Neural cell (in vitro differentiated cells): ENCODE measurements at regions not wholly inside any gene's neighbourhood (a gene's known extent, or its start where the extent isn't known, plus 50 kb on each side); places are given as distances from the start of the nearest gene placed in this dataset.

Source experiments
- H2AFZ ChIP-seq: fragments of 200-600, 300-800 bp; sonication (generic), shearing (Covaris generic); 2 replicates; pipeline ENCODE4 v1.6.0; 2014; ENCODE audit warnings: low read depth, mild to moderate bottlenecking, antibody characterized with exemption, low read length, moderate library complexity
- H3F3A ChIP-seq: fragments of 200-600 bp; shearing (Covaris generic); 2 replicates; pipeline ENCODE4 v1.6.1; 2016; ENCODE audit warnings: mild to moderate bottlenecking, moderate library complexity, mixed read lengths, antibody characterized with exemption, low read length; ENCODE audit not compliant: insufficient read depth, poor library complexity, severe bottlenecking
- H3K27ac ChIP-seq: fragments of 200-600, 300-800 bp; sonication (generic), shearing (Covaris generic); 2 replicates; pipeline ENCODE4 v1.5.1; 2014; ENCODE audit warnings: mild to moderate bottlenecking, low read length, moderate library complexity
- H3K27me3 ChIP-seq: fragments of 300-800, 200-600 bp; sonication (generic), shearing (Covaris generic); 2 replicates; pipeline ENCODE4 v1.6.0; 2014; ENCODE audit warnings: mild to moderate bottlenecking, low read depth, low read length, moderate library complexity; ENCODE audit not compliant: insufficient read depth
- H3K36me3 ChIP-seq: fragments of 300-800, 200-600 bp; sonication (generic), shearing (Covaris generic); 2 replicates; pipeline ENCODE4 v1.5.1; 2014; ENCODE audit warnings: mild to moderate bottlenecking, antibody characterized with exemption, low read length, moderate library complexity; ENCODE audit not compliant: insufficient read depth
- H3K4me2 ChIP-seq: fragments of 300-800, 200-600 bp; sonication (generic), shearing (Covaris generic); 2 replicates; pipeline ENCODE4 v1.6.0; 2014; ENCODE audit warnings: mild to moderate bottlenecking, low read length
- H3K4me3 ChIP-seq: fragments of 300-800, 200-600 bp; sonication (generic), shearing (Covaris generic); 2 replicates; pipeline ENCODE4 v1.5.1; 2014; ENCODE audit warnings: mild to moderate bottlenecking, low read length, moderate library complexity
- H3K79me2 ChIP-seq: fragments of 200-600 bp; shearing (Covaris generic); replicated peaks from 2 replicates; pipeline ENCODE4 v1.6.0; 2014; ENCODE audit warnings: mild to moderate bottlenecking, low read length, moderate library complexity; ENCODE audit not compliant: insufficient read depth
- H3K9ac ChIP-seq: fragments of 300-800, 200-600 bp; sonication (generic), shearing (Covaris generic); 2 replicates; pipeline ENCODE4 v1.6.1; 2016; ENCODE audit warnings: mild to moderate bottlenecking, low read length, mixed read lengths
- H3K9me2 ChIP-seq: fragments of 200-600 bp; shearing (Covaris generic); 2 replicates; pipeline ENCODE4 v1.6.1; 2016; ENCODE audit warnings: mild to moderate bottlenecking, low read length, mixed read lengths; ENCODE audit not compliant: insufficient read depth
- H3K9me3 ChIP-seq: fragments of 200-600, 300-800 bp; sonication (generic), shearing (Covaris generic); 2 replicates; pipeline ENCODE4 v1.6.1; 2016; ENCODE audit warnings: mild to moderate bottlenecking, mixed run types, low read length, moderate library complexity, mixed read lengths
- H4K20me1 ChIP-seq: fragments of 200-600 bp; shearing (Covaris generic); 2 replicates; pipeline ENCODE4 v1.6.1; 2016; ENCODE audit warnings: mild to moderate bottlenecking, mixed run types; ENCODE audit not compliant: insufficient read depth
- CTCF ChIP-seq: fragments of 450-650 bp; IDR thresholded peaks from 2 replicates; pipeline ENCODE4 v1.5.1; 2014; ENCODE audit warnings: antibody characterized with exemption, mild to moderate bottlenecking, moderate library complexity; ENCODE audit not compliant: poor library complexity, severe bottlenecking
- EP300 ChIP-seq: fragments of 450-650 bp; conservative IDR thresholded peaks from 2 replicates; pipeline ENCODE4 v1.6.1; 2014; ENCODE audit warnings: antibody characterized with exemption, mild to moderate bottlenecking, moderate library complexity; ENCODE audit not compliant: poor library complexity, severe bottlenecking
- EZH2 ChIP-seq: fragments of 200-600, 300-800 bp; shearing (Covaris generic), sonication (generic); IDR thresholded peaks from 2 replicates; pipeline ENCODE4 v1.6.1; 2014; ENCODE audit warnings: antibody characterized with exemption, low read length, borderline replicate concordance, mild to moderate bottlenecking; ENCODE audit not compliant: insufficient read depth, poor library complexity, severe bottlenecking
- MXI1 ChIP-seq: fragments of 450-650 bp; conservative IDR thresholded peaks from 2 replicates; pipeline ENCODE4 v1.6.1; 2014; ENCODE audit warnings: antibody characterized with exemption, mild to moderate bottlenecking; ENCODE audit not compliant: poor library complexity, severe bottlenecking
- POLR2AphosphoS5 ChIP-seq: IDR thresholded peaks from 2 replicates; pipeline ENCODE4 v1.6.1; 2012
- RAD21 ChIP-seq: fragments of 450-650 bp; conservative IDR thresholded peaks from 2 replicates; pipeline ENCODE4 v1.6.1; 2014; ENCODE audit warnings: antibody characterized with exemption, mild to moderate bottlenecking, moderate library complexity
- REST ChIP-seq: IDR thresholded peaks from 2 replicates; pipeline ENCODE4 v1.6.1; 2012; ENCODE audit warnings: borderline replicate concordance
- SMC3 ChIP-seq: fragments of 450-650 bp; conservative IDR thresholded peaks from 2 replicates; pipeline ENCODE4 v1.6.1; 2014; ENCODE audit warnings: antibody characterized with exemption, mild to moderate bottlenecking, moderate library complexity; ENCODE audit not compliant: poor library complexity
- TAF1 ChIP-seq: IDR thresholded peaks from 2 replicates; pipeline ENCODE4 v1.6.1; 2012; ENCODE audit warnings: low read depth

GRCh38 chr11:25658916-25659315 is 673.0 kb upstream of the ANO3 start:
- Histone ChIP-seq H3K4me3 (no peak overlapping the region), H3K27me3 (no peaks in the 10 kb centered on the region), H3K9me2 (no peaks in the 10 kb centered on the region), H3K27ac (no peak overlapping the region), H3K36me3 (no peaks in the 10 kb centered on the region), H4K20me1 (no peaks in the 10 kb centered on the region), H3K9ac (no peak overlapping the region), H3K79me2 (no peaks in the 10 kb centered on the region), H2AFZ (no peak overlapping the region), H3K4me2 (no peak overlapping the region), H3K9me3 (no peaks in the 10 kb centered on the region), H3F3A (no peaks in the 10 kb centered on the region)
- no peak for TF ChIP-seq SMC3
- no peak for TF ChIP-seq CTCF
- TF ChIP-seq REST: no peak
- no peak for TF ChIP-seq EP300
- TF ChIP-seq MXI1: no peak
- no peak for TF ChIP-seq EZH2
- TF ChIP-seq RAD21: no peak
- no peak for TF ChIP-seq POLR2AphosphoS5
- no peak for TF ChIP-seq TAF1

GRCh38 chr11:25659706-25660105 is 672.2 kb upstream of the ANO3 start:
- Histone ChIP-seq H3F3A (no peaks in the 10 kb centered on the region), H4K20me1 (no peaks in the 10 kb centered on the region), H3K27ac (no peak overlapping the region), H3K79me2 (no peaks in the 10 kb centered on the region), H3K9ac (no peak overlapping the region), H3K27me3 (no peaks in the 10 kb centered on the region), H3K4me3 (no peak overlapping the region), H3K9me2 (no peaks in the 10 kb centered on the region), H3K4me2 (no peak overlapping the region), H2AFZ (no peak overlapping the region), H3K9me3 (no peaks in the 10 kb centered on the region), H3K36me3 (no peaks in the 10 kb centered on the region)
- no peak for TF ChIP-seq EZH2
- no peak for TF ChIP-seq SMC3
- no peak for TF ChIP-seq EP300
- TF ChIP-seq RAD21: no peak
- TF ChIP-seq POLR2AphosphoS5: no peak
- TF ChIP-seq CTCF: no peak
- no peak for TF ChIP-seq REST
- TF ChIP-seq MXI1: no peak
- TF ChIP-seq TAF1: no peak
